HG02840 (cell line): ENCODE measurements at regions not wholly inside any gene's neighbourhood (a gene's known extent, or its start where the extent isn't known, plus 50 kb on each side); places are given as distances from the start of the nearest gene placed in this dataset.

Experiments used
- ATAC-seq: cut with Tn5 transposase; IDR thresholded peaks from one replicate; pipeline ENCODE4 v1.9.1; 2021; ENCODE audit warnings: mild to moderate bottlenecking, moderate library complexity, moderate number of reproducible peaks; ENCODE audit not compliant: unreplicated experiment, low FRiP score

- no peak for ATAC-seq
Measured at GRCh38 chr12:17278946-17279345, 673.0 kb upstream of the LMO3 start.

GRCh38 chr12:17276196-17276595 lies 670.2 kb upstream of the LMO3 start:
- no peak for ATAC-seq

- no peak for ATAC-seq
Measured at GRCh38 chr12:17266856-17267255, 660.9 kb upstream of the LMO3 start.

GRCh38 chr12:17264603-17265002 lies 658.6 kb upstream of the LMO3 start:
- no peak for ATAC-seq

GRCh38 chr12:17239874-17240273 lies 633.9 kb upstream of the LMO3 start:
- no peak for ATAC-seq

GRCh38 chr12:17235996-17236395 lies 630.0 kb upstream of the LMO3 start:
- no peak for ATAC-seq

- ATAC-seq: no peak
Measured at GRCh38 chr12:17215759-17216570, 610.0 kb upstream of the LMO3 start.

GRCh38 chr12:17214929-17215328 lies 609.0 kb upstream of the LMO3 start:
- ATAC-seq: no peak

- ATAC-seq: no peak
Measured at GRCh38 chr12:17206553-17206952, 600.6 kb upstream of the LMO3 start.

- no peak for ATAC-seq
Measured at GRCh38 chr12:17204289-17205054, 598.5 kb upstream of the LMO3 start.

- ATAC-seq: no peak
Measured at GRCh38 chr12:17203497-17203896, 597.5 kb upstream of the LMO3 start.

- no peak for ATAC-seq
Measured at GRCh38 chr12:17197971-17198370, 592.0 kb upstream of the LMO3 start.

- ATAC-seq: no peak
Measured at GRCh38 chr12:17192721-17193120, 586.8 kb upstream of the LMO3 start.

GRCh38 chr12:17169726-17170471 lies 563.9 kb upstream of the LMO3 start:
- no peak for ATAC-seq

GRCh38 chr12:17159506-17160300 lies 553.7 kb upstream of the LMO3 start:
- ATAC-seq: no peak

GRCh38 chr12:17158201-17158600 lies 552.2 kb upstream of the LMO3 start:
- no peak for ATAC-seq

- no peak for ATAC-seq
Measured at GRCh38 chr12:17151917-17152316, 546.0 kb upstream of the LMO3 start.

- no peak for ATAC-seq
Measured at GRCh38 chr12:17148706-17149105, 542.7 kb upstream of the LMO3 start.

- ATAC-seq: no peak
Measured at GRCh38 chr12:17142856-17143255, 536.9 kb upstream of the LMO3 start.

GRCh38 chr12:17139931-17140330 lies 534.0 kb upstream of the LMO3 start:
- no peak for ATAC-seq
